ENCODE measurements at regions not wholly inside any gene's neighbourhood (a gene's known extent, or its start where the extent isn't known, plus 50 kb on each side); places are given as distances from the start of the nearest gene placed in this dataset.

DNA sequence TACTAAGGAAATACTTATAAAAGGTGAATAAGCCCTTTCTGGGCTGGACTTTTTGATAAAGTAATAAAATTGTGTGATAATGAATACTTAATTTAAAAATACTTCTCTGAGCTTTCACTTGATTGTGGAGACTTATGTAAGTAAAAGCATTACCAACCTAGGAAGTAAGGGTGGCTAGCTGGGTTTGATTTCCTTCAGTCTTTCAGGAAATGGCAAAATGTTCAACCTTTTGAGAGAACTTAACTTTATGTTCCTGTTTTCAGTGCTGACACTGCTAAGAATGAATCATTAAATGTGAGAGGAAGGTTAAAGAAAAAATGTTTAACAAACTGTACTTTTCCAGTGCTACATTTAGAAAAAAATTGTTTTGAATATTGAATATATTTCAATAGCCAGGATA, 900.3 kb downstream of the METTL15 start:
- Mint-ChIP-seq H3K4me3 (no peak overlapping the region), H3K27ac (no peak overlapping the region), H3K27me3 (no peaks in the 10 kb centered on the region), H3K9me3 (peaks cover 3% of the 10 kb centered on the region), H3K4me1 (ENCODE audit: low read depth) (no peaks in the 10 kb centered on the region), H3K36me3 (ENCODE audit: low read depth) (no peaks in the 10 kb centered on the region)
- H3K36me3 ChIP-seq (ENCODE audit: insufficient read depth, low read length), result no peaks in the 10 kb centered on the region
- no peak overlapping the region for H3K4me3 ChIP-seq (ENCODE audit: low read length)
- TF ChIP-seq, protein P1, sequence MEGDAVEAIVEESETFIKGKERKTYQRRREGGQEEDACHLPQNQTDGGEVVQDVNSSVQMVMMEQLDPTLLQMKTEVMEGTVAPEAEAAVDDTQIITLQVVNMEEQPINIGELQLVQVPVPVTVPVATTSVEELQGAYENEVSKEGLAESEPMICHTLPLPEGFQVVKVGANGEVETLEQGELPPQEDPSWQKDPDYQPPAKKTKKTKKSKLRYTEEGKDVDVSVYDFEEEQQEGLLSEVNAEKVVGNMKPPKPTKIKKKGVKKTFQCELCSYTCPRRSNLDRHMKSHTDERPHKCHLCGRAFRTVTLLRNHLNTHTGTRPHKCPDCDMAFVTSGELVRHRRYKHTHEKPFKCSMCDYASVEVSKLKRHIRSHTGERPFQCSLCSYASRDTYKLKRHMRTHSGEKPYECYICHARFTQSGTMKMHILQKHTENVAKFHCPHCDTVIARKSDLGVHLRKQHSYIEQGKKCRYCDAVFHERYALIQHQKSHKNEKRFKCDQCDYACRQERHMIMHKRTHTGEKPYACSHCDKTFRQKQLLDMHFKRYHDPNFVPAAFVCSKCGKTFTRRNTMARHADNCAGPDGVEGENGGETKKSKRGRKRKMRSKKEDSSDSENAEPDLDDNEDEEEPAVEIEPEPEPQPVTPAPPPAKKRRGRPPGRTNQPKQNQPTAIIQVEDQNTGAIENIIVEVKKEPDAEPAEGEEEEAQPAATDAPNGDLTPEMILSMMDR (IDR thresholded peaks at IDR 0.05), result no peak
- POLR2A ChIA-PET, result no interaction called here
- ATAC-seq (ENCODE audit: poor library complexity), result no peak
- H3K27ac ChIP-seq (ENCODE audit: low read depth in 1 of 2, low read length in 2 of 2), result no peak overlapping the region
- no peaks in the 10 kb centered on the region for H3K4me1 ChIP-seq (ENCODE audit: insufficient read depth, low read length)
- DNase-seq, result no peak
- intact Hi-C loops (cut with DNase I, micrococcal nuclease), result no loop called here
- no peaks in the 10 kb centered on the region for H3K27me3 ChIP-seq (ENCODE audit: control insufficient read depth in 1 of 2, insufficient read depth in 2 of 2, low read length in 2 of 2)
- H3K9me3 ChIP-seq (ENCODE audit: control insufficient read depth in 1 of 2, insufficient read depth in 1 of 2, low read length in 2 of 2), result peaks cover 0 to 4% of the 10 kb centered on the region in 2 experiments
- CTCF ChIA-PET, result no interaction called here

DNA sequence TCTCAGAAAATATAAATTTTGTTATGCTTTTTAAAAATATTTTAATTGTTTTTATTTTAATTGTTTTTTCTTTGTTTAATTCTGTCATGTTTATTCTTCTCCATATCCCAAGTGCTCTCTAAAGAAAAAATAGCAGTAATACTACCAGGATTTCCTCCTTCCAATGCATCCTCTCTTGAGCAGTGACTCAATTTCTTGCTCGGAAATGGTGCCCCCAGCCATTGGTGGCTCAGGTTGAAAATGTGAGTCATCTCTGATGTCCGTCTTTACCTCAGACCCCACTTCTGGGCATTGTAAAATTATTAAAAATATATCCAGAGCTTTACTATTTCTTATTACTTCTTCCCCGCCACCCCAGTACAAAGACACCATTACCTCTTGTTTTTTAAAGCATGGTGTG, 898.5 kb downstream of the METTL15 start:
- H3K27me3 Mint-ChIP-seq, result no peaks in the 10 kb centered on the region
- Histone ChIP-seq H3K27ac (ENCODE audit: low read depth in 1 of 2, low read length in 2 of 2) (no peak overlapping the region), H3K27me3 (ENCODE audit: control insufficient read depth in 1 of 2, insufficient read depth in 2 of 2, low read length in 2 of 2) (no peaks in the 10 kb centered on the region), H3K36me3 (ENCODE audit: insufficient read depth, low read length) (no peaks in the 10 kb centered on the region), H3K4me3 (ENCODE audit: low read length) (no peak overlapping the region), H3K9me3 (ENCODE audit: control insufficient read depth in 1 of 2, insufficient read depth in 1 of 2, low read length in 2 of 2) (peaks cover 0 to 4% of the 10 kb centered on the region in 2 experiments), H3K4me1 (ENCODE audit: insufficient read depth, low read length) (no peaks in the 10 kb centered on the region)
- no peak overlapping the region for H3K27ac Mint-ChIP-seq
- no peak for ATAC-seq (ENCODE audit: poor library complexity)
- H3K4me3 Mint-ChIP-seq, result no peak overlapping the region
- H3K9me3 Mint-ChIP-seq, result peaks cover 3% of the 10 kb centered on the region
- no peaks in the 10 kb centered on the region for H3K36me3 Mint-ChIP-seq (ENCODE audit: low read depth)
- no peaks in the 10 kb centered on the region for H3K4me1 Mint-ChIP-seq (ENCODE audit: low read depth)
- TF ChIP-seq, protein P1 (IDR thresholded peaks at IDR 0.05), result no peak
- ChIA-PET POLR2A (no interaction called here), CTCF (no interaction called here)
- no peak for DNase-seq
- intact Hi-C loops (cut with DNase I, micrococcal nuclease), result no loop called here

DNA sequence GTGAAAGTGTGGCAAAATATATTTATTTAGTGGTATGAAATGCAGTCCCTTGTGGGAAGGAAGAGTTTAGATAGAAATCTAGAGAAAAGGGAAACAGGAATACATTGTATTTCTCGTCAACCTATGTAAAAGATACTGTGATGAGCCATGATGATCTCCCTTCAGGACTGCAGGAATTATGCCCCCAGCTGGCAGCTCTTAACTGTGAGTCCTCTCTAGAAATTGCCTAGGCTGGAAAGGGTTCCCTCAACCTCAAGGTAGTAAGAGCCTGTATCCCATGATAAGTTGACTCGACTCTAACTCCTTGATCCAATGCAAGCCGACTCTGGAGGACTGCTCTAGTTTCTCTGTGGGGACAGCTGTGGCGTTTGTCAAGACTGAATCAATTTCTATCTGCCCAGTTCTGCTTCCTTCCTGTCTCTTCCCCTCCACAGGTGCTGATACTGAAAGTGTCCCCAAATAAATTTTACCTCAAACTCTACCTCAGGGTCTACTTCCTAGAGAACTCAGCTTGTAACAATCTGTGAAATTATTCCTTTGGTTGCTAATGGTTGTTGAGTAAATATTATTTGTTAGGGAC, 897.3 kb downstream of the METTL15 start:
- intact Hi-C loops (cut with DNase I, micrococcal nuclease), result no loop called here
- Mint-ChIP-seq H3K4me1 (ENCODE audit: low read depth) (no peaks in the 10 kb centered on the region), H3K9me3 (peaks cover 3% of the 10 kb centered on the region), H3K4me3 (no peak overlapping the region), H3K27me3 (no peaks in the 10 kb centered on the region), H3K27ac (no peak overlapping the region), H3K36me3 (ENCODE audit: low read depth) (no peaks in the 10 kb centered on the region)
- no peak for ATAC-seq (ENCODE audit: poor library complexity)
- no peaks in the 10 kb centered on the region for H3K4me1 ChIP-seq (ENCODE audit: insufficient read depth, low read length)
- H3K27me3 ChIP-seq (ENCODE audit: control insufficient read depth in 1 of 2, insufficient read depth in 2 of 2, low read length in 2 of 2), result no peaks in the 10 kb centered on the region
- no peak for DNase-seq
- ChIA-PET CTCF (no interaction called here), POLR2A (no interaction called here)
- H3K27ac ChIP-seq (ENCODE audit: low read depth in 1 of 2, low read length in 2 of 2), result no peak overlapping the region
- TF ChIP-seq, protein P1 (IDR thresholded peaks at IDR 0.05), result no peak
- peaks cover 0 to 4% of the 10 kb centered on the region in 2 experiments for H3K9me3 ChIP-seq (ENCODE audit: control insufficient read depth in 1 of 2, insufficient read depth in 1 of 2, low read length in 2 of 2)
- no peaks in the 10 kb centered on the region for H3K36me3 ChIP-seq (ENCODE audit: insufficient read depth, low read length)
- H3K4me3 ChIP-seq (ENCODE audit: low read length), result no peak overlapping the region

Data from CD4-positive, alpha-beta T cell (primary cell).